ENCODE measurements at regions not wholly inside any gene's neighbourhood (a gene's known extent, or its start where the extent isn't known, plus 50 kb on each side); places are given as distances from the start of the nearest gene placed in this dataset.

DNA sequence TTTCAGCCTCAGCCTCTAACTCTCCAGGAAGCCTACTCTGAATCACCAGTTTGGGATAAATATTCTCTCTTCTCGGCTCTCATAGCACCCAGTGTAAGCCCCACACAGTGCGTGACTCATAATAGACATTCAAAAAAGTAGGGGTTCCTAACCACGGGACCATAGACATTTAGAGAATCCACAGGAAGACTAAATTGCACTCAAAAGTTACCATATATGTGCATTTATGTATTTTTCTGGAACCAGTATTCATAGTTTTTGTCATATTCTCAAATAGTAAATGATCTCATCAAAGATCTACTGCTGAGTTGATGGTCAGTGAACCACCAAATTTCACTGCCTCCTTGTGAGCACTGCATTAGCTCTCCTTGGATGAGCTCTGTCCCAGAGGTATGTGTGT is 625.7 kb downstream of the SMARCA1 start:
- TF ChIP-seq, protein P1, sequence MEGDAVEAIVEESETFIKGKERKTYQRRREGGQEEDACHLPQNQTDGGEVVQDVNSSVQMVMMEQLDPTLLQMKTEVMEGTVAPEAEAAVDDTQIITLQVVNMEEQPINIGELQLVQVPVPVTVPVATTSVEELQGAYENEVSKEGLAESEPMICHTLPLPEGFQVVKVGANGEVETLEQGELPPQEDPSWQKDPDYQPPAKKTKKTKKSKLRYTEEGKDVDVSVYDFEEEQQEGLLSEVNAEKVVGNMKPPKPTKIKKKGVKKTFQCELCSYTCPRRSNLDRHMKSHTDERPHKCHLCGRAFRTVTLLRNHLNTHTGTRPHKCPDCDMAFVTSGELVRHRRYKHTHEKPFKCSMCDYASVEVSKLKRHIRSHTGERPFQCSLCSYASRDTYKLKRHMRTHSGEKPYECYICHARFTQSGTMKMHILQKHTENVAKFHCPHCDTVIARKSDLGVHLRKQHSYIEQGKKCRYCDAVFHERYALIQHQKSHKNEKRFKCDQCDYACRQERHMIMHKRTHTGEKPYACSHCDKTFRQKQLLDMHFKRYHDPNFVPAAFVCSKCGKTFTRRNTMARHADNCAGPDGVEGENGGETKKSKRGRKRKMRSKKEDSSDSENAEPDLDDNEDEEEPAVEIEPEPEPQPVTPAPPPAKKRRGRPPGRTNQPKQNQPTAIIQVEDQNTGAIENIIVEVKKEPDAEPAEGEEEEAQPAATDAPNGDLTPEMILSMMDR (IDR thresholded peaks at IDR 0.05; ENCODE audit: borderline replicate concordance, extremely low read depth, insufficient read depth): no peak
- DNase-seq (no peak), FAIRE-seq (no peak)
- Histone ChIP-seq H3K9me3 (ENCODE audit: control insufficient read depth in 2 of 3, insufficient read depth in 1 of 3, low read length in 3 of 3) (no peaks in the 10 kb centered on the region), H3K9ac (ENCODE audit: low read length in 3 of 3) (no peak overlapping the region), H3K27me3 (ENCODE audit: control insufficient read depth, insufficient read depth, low read length) (no peaks in the 10 kb centered on the region), H3K27ac (ENCODE audit: low read depth in 2 of 2, low read length in 2 of 2) (no peak overlapping the region), H3K4me3 (ENCODE audit: low read length in 3 of 3) (no peak overlapping the region), H3K4me1 (ENCODE audit: control insufficient read depth in 2 of 3, insufficient read depth in 2 of 3, low read depth in 1 of 3, low read length in 3 of 3) (no peaks in the 10 kb centered on the region), H3K36me3 (ENCODE audit: control insufficient read depth in 2 of 3, insufficient read depth in 3 of 3, low read length in 3 of 3) (no peaks in the 10 kb centered on the region)
- intact Hi-C loops (cut with DNase I): no loop called here

- no peak overlapping the region for H3K4me3 ChIP-seq (ENCODE audit: low read length in 3 of 3)
- TF ChIP-seq, protein P1 (IDR thresholded peaks at IDR 0.05; ENCODE audit: borderline replicate concordance, extremely low read depth, insufficient read depth): no peak
These were observed 631.7 kb downstream of the SMARCA1 start for GRCh38 chrX:128891554-128891953.

GRCh38 chrX:128884430-128884829 is 638.9 kb downstream of the SMARCA1 start:
- Histone ChIP-seq H3K9ac (ENCODE audit: low read length in 3 of 3) (no peak overlapping the region), H3K4me3 (ENCODE audit: low read length in 3 of 3) (no peak overlapping the region), H3K27ac (ENCODE audit: low read depth in 2 of 2, low read length in 2 of 2) (no peak overlapping the region), H3K36me3 (ENCODE audit: control insufficient read depth in 2 of 3, insufficient read depth in 3 of 3, low read length in 3 of 3) (no peaks in the 10 kb centered on the region), H3K27me3 (ENCODE audit: control insufficient read depth, insufficient read depth, low read length) (no peaks in the 10 kb centered on the region), H3K4me1 (ENCODE audit: control insufficient read depth in 2 of 3, insufficient read depth in 2 of 3, low read depth in 1 of 3, low read length in 3 of 3) (no peaks in the 10 kb centered on the region), H3K9me3 (ENCODE audit: control insufficient read depth in 2 of 3, insufficient read depth in 1 of 3, low read length in 3 of 3) (no peaks in the 10 kb centered on the region)
- no peak for DNase-seq
- intact Hi-C loops (cut with DNase I): no loop called here
- FAIRE-seq: no peak
- TF ChIP-seq, protein P1 (IDR thresholded peaks at IDR 0.05; ENCODE audit: borderline replicate concordance, extremely low read depth, insufficient read depth): no peak

More at GRCh38 chrX:128891554-128891953, 631.7 kb downstream of the SMARCA1 start:
- no peak for FAIRE-seq
- no peaks in the 10 kb centered on the region for H3K9me3 ChIP-seq (ENCODE audit: control insufficient read depth in 2 of 3, insufficient read depth in 1 of 3, low read length in 3 of 3)
- no peak overlapping the region for H3K9ac ChIP-seq (ENCODE audit: low read length in 3 of 3)
- H3K27ac ChIP-seq (ENCODE audit: low read depth in 2 of 2, low read length in 2 of 2): no peak overlapping the region
- no peaks in the 10 kb centered on the region for H3K27me3 ChIP-seq (ENCODE audit: control insufficient read depth, insufficient read depth, low read length)
- DNase-seq: no peak
- intact Hi-C loops (cut with DNase I): no loop called here
- no peaks in the 10 kb centered on the region for H3K36me3 ChIP-seq (ENCODE audit: control insufficient read depth in 2 of 3, insufficient read depth in 3 of 3, low read length in 3 of 3)
- no peaks in the 10 kb centered on the region for H3K4me1 ChIP-seq (ENCODE audit: control insufficient read depth in 2 of 3, insufficient read depth in 2 of 3, low read depth in 1 of 3, low read length in 3 of 3)

DNA sequence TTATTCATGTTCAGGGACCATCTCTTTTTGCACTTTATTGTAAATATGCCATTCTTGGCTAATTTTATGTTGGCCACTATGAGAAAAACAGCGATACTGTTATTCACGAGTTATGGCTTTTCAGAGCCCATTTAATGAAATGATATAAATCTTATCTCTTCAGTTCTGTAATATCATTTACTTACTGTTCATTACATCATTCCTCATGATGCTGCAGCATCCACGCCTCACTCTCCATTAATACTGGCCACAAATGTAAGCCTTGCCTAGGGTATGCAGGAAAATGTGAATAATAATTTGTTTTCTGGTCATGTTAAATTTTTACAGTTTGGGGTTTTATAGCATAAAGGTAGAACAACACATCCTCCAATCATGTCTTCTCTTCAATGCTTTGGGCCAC is 639.6 kb downstream of the SMARCA1 start:
- Histone ChIP-seq H3K27me3 (ENCODE audit: control insufficient read depth, insufficient read depth, low read length) (no peaks in the 10 kb centered on the region), H3K4me3 (ENCODE audit: low read length in 3 of 3) (no peak overlapping the region), H3K4me1 (ENCODE audit: control insufficient read depth in 2 of 3, insufficient read depth in 2 of 3, low read depth in 1 of 3, low read length in 3 of 3) (no peaks in the 10 kb centered on the region), H3K36me3 (ENCODE audit: control insufficient read depth in 2 of 3, insufficient read depth in 3 of 3, low read length in 3 of 3) (no peaks in the 10 kb centered on the region), H3K27ac (ENCODE audit: low read depth in 2 of 2, low read length in 2 of 2) (no peak overlapping the region), H3K9me3 (ENCODE audit: control insufficient read depth in 2 of 3, insufficient read depth in 1 of 3, low read length in 3 of 3) (no peaks in the 10 kb centered on the region), H3K9ac (ENCODE audit: low read length in 3 of 3) (no peak overlapping the region)
- FAIRE-seq: no peak
- no peak for DNase-seq
- intact Hi-C loops (cut with DNase I): no loop called here
- TF ChIP-seq, protein P1 (IDR thresholded peaks at IDR 0.05; ENCODE audit: borderline replicate concordance, extremely low read depth, insufficient read depth): no peak

Data from kidney (tissue), 13 donors.